ENCODE measurements at regions not wholly inside any gene's neighbourhood (a gene's known extent, or its start where the extent isn't known, plus 50 kb on each side); places are given as distances from the start of the nearest gene placed in this dataset.

GRCh38 chr2:128496700-128497099, 178.0 kb upstream of the HS6ST1 start:
- Histone ChIP-seq H3F3A (ENCODE audit: insufficient read depth, low read depth) (peaks cover under 1% of the 10 kb centered on the region; the same call in 1 of the 2 replicates), H3K9me2 (ENCODE audit: insufficient read depth) (no peaks in the 10 kb centered on the region), H3K4me2 (no peak overlapping the region), H3K36me3 (ENCODE audit: low read depth) (no peaks in the 10 kb centered on the region), H4K20me1 (ENCODE audit: insufficient read depth) (no peaks in the 10 kb centered on the region), H2AFZ (no peak overlapping the region), H3K4me3 (no peak overlapping the region), H3K27ac (no peak overlapping the region), H3K27me3 (ENCODE audit: insufficient read depth, low read depth) (no peaks in the 10 kb centered on the region), H3K79me2 (ENCODE audit: low read depth) (no peaks in the 10 kb centered on the region), H3K9me3 (ENCODE audit: insufficient read depth, low read depth) (no peaks in the 10 kb centered on the region), H3K4me1 (replicated peaks; ENCODE audit: insufficient read depth) (peaks cover 2% of the 10 kb centered on the region)
- POLR2A ChIA-PET (ENCODE audit: unreplicated experiment): no interaction called here
- CTCF ChIA-PET: no interaction called here
- no peak for DNase-seq
- TF ChIP-seq CTCF (conservative IDR thresholded peaks at IDR 0.05): no peak
- no peak for TF ChIP-seq EZH2 (IDR thresholded peaks at IDR 0.05; ENCODE audit: low read depth)
- intact Hi-C loops (cut with micrococcal nuclease; ENCODE audit: unreplicated experiment): no loop called here
- BruUV-seq (replicated peaks): no TSS peak

GRCh38 chr2:128497461-128497860, 178.8 kb upstream of the HS6ST1 start:
- ChIA-PET POLR2A (ENCODE audit: unreplicated experiment) (no interaction called here), CTCF (no interaction called here)
- H3K4me2 ChIP-seq: no peak overlapping the region
- no peak for DNase-seq
- H3F3A ChIP-seq (ENCODE audit: insufficient read depth, low read depth): no peaks in the 10 kb centered on the region
- no peaks in the 10 kb centered on the region for H3K9me2 ChIP-seq (ENCODE audit: insufficient read depth)
- no peaks in the 10 kb centered on the region for H3K36me3 ChIP-seq (ENCODE audit: low read depth)
- no peak overlapping the region for H3K27ac ChIP-seq
- H3K79me2 ChIP-seq (ENCODE audit: low read depth): no peaks in the 10 kb centered on the region
- intact Hi-C loops (cut with micrococcal nuclease; ENCODE audit: unreplicated experiment): no loop called here
- H2AFZ ChIP-seq: no peak overlapping the region
- no peaks in the 10 kb centered on the region for H3K27me3 ChIP-seq (ENCODE audit: insufficient read depth, low read depth)
- BruUV-seq (replicated peaks): no TSS peak
- no peaks in the 10 kb centered on the region for H3K4me1 ChIP-seq (replicated peaks; ENCODE audit: insufficient read depth)
- H3K9me3 ChIP-seq (ENCODE audit: insufficient read depth, low read depth): no peaks in the 10 kb centered on the region
- no peak for TF ChIP-seq CTCF (conservative IDR thresholded peaks at IDR 0.05)
- no peak for TF ChIP-seq EZH2 (IDR thresholded peaks at IDR 0.05; ENCODE audit: low read depth)
- H3K4me3 ChIP-seq: no peak overlapping the region
- no peaks in the 10 kb centered on the region for H4K20me1 ChIP-seq (ENCODE audit: insufficient read depth)

- no peaks in the 10 kb centered on the region for H3K9me3 ChIP-seq (ENCODE audit: insufficient read depth, low read depth)
- no peaks in the 10 kb centered on the region for H3K79me2 ChIP-seq (ENCODE audit: low read depth)
- intact Hi-C loops (cut with micrococcal nuclease; ENCODE audit: unreplicated experiment): no loop called here
- no peak overlapping the region for H2AFZ ChIP-seq
- no peak overlapping the region for H3K4me2 ChIP-seq
- CTCF ChIA-PET: no interaction called here
- POLR2A ChIA-PET (ENCODE audit: unreplicated experiment): no interaction called here
- H4K20me1 ChIP-seq (ENCODE audit: insufficient read depth): no peaks in the 10 kb centered on the region
- TF ChIP-seq CTCF (conservative IDR thresholded peaks at IDR 0.05) (no peak), EZH2 (IDR thresholded peaks at IDR 0.05; ENCODE audit: low read depth) (no peak)
- no peak for DNase-seq
- no peaks in the 10 kb centered on the region for H3K36me3 ChIP-seq (ENCODE audit: low read depth)
- H3K4me1 ChIP-seq (replicated peaks; ENCODE audit: insufficient read depth): no peaks in the 10 kb centered on the region
- H3F3A ChIP-seq (ENCODE audit: insufficient read depth, low read depth): no peaks in the 10 kb centered on the region
- H3K27me3 ChIP-seq (ENCODE audit: insufficient read depth, low read depth): no peaks in the 10 kb centered on the region
- no peaks in the 10 kb centered on the region for H3K9me2 ChIP-seq (ENCODE audit: insufficient read depth)
- H3K27ac ChIP-seq: no peak overlapping the region
- BruUV-seq (replicated peaks): no TSS peak
- H3K4me3 ChIP-seq: no peak overlapping the region
These were observed 179.4 kb upstream of the HS6ST1 start for GRCh38 chr2:128498086-128498485.
